ENCODE measurements at regions not wholly inside any gene's neighbourhood (a gene's known extent, or its start where the extent isn't known, plus 50 kb on each side); places are given as distances from the start of the nearest gene placed in this dataset.

DNA sequence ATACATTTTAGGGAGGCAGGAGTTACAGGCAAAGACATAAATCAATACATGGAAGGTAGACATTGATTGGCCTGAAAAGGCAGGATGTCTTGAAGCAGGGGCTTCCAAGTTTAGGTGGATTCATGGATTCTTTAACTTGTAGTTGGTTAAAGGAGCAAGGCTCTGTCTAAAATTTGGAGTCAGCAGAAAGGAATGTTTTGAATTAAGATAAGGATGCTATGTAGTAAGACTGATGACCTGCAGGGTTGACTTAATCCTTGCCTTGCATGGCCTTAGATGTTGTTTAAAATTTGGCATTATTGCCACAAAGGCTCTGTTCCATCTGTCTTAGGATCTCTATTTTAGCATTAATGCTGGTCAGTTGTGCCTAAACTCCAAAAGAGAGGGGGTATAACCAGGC is 171.3 kb downstream of the C5orf15 start:
- no peak overlapping the region for H4K91ac ChIP-seq (ENCODE audit: low read length)
- H3K18ac ChIP-seq (ENCODE audit: low read depth in 1 of 2, low read length in 2 of 2), result no peak overlapping the region
- peak overlapping the region; percentile 24 for H2BK5ac ChIP-seq (ENCODE audit: low read depth, low read length, poor library complexity, severe bottlenecking)
- no peak overlapping the region for H4K8ac ChIP-seq (ENCODE audit: low read length)
- H3K4ac ChIP-seq (ENCODE audit: low read depth in 1 of 2, low read length in 2 of 2), result no peak overlapping the region
- no peaks in the 10 kb centered on the region for H3K79me1 ChIP-seq (replicated peaks; ENCODE audit: low read length, poor library complexity, severe bottlenecking)
- H3K9me3 ChIP-seq (ENCODE audit: control insufficient read depth, low read length), result no peaks in the 10 kb centered on the region
- no peak overlapping the region for H2BK120ac ChIP-seq (ENCODE audit: low read depth, low read length)
- H3K4me2 ChIP-seq (ENCODE audit: low read length, poor library complexity, severe bottlenecking), result no peak overlapping the region
- H3K23ac ChIP-seq (ENCODE audit: low read length in 2 of 2), result no peak overlapping the region
- no peak overlapping the region for H2AK5ac ChIP-seq (ENCODE audit: low read length, severe bottlenecking)
- H3K14ac ChIP-seq (ENCODE audit: low read length in 2 of 2), result no peak overlapping the region
- no peak overlapping the region for H3K9ac ChIP-seq (ENCODE audit: low read length)
- H3K4me1 ChIP-seq (ENCODE audit: control insufficient read depth, insufficient read depth, low read depth, low read length), result no peaks in the 10 kb centered on the region
- H3K36me3 ChIP-seq (ENCODE audit: control insufficient read depth in 1 of 2, insufficient read depth in 2 of 2, low read depth in 1 of 2, low read length in 2 of 2), result no peaks in the 10 kb centered on the region
- H3K27ac ChIP-seq (ENCODE audit: low read length, poor library complexity, severe bottlenecking), result no peak overlapping the region
- no peak overlapping the region for H2AFZ ChIP-seq (ENCODE audit: low read depth, low read length)
- no peak for DNase-seq
- no peak overlapping the region for H2BK12ac ChIP-seq (ENCODE audit: low read length in 2 of 2)
- H3K27me3 ChIP-seq (ENCODE audit: control insufficient read depth in 1 of 2, insufficient read depth in 1 of 2, low read length in 2 of 2), result peaks cover 47 to 72% of the 10 kb centered on the region in 2 experiments
- no peak overlapping the region for H3K4me3 ChIP-seq (ENCODE audit: insufficient read depth in 1 of 2, low read depth in 1 of 2, low read length in 2 of 2)
- no peak overlapping the region for H2BK15ac ChIP-seq (ENCODE audit: low read depth, poor library complexity, severe bottlenecking)

GRCh38 chr5:133796186-133796585 is 172.2 kb downstream of the C5orf15 start:
- Histone ChIP-seq H3K9me3 (ENCODE audit: control insufficient read depth, low read length) (no peaks in the 10 kb centered on the region), H4K8ac (ENCODE audit: low read length) (no peak overlapping the region), H2BK12ac (ENCODE audit: low read length in 2 of 2) (no peak overlapping the region), H3K14ac (ENCODE audit: low read length in 2 of 2) (no peak overlapping the region), H3K4ac (ENCODE audit: low read depth in 1 of 2, low read length in 2 of 2) (no peak overlapping the region), H2BK120ac (ENCODE audit: low read depth, low read length) (no peak overlapping the region), H3K4me1 (ENCODE audit: control insufficient read depth, insufficient read depth, low read depth, low read length) (no peaks in the 10 kb centered on the region), H3K9ac (ENCODE audit: low read length) (no peak overlapping the region), H2AFZ (ENCODE audit: low read depth, low read length) (no peak overlapping the region), H4K91ac (ENCODE audit: low read length) (no peak overlapping the region), H2AK5ac (ENCODE audit: low read length, severe bottlenecking) (no peak overlapping the region), H3K79me1 (replicated peaks; ENCODE audit: low read length, poor library complexity, severe bottlenecking) (no peaks in the 10 kb centered on the region), H3K4me2 (ENCODE audit: low read length, poor library complexity, severe bottlenecking) (no peak overlapping the region), H2BK15ac (ENCODE audit: low read depth, poor library complexity, severe bottlenecking) (no peak overlapping the region), H3K18ac (ENCODE audit: low read depth in 1 of 2, low read length in 2 of 2) (no peak overlapping the region), H3K4me3 (ENCODE audit: insufficient read depth in 1 of 2, low read depth in 1 of 2, low read length in 2 of 2) (no peak overlapping the region), H3K23ac (ENCODE audit: low read length in 2 of 2) (no peak overlapping the region), H2BK5ac (ENCODE audit: low read depth, low read length, poor library complexity, severe bottlenecking) (no peak overlapping the region), H3K36me3 (ENCODE audit: control insufficient read depth in 1 of 2, insufficient read depth in 2 of 2, low read depth in 1 of 2, low read length in 2 of 2) (no peaks in the 10 kb centered on the region), H3K27me3 (ENCODE audit: control insufficient read depth in 1 of 2, insufficient read depth in 1 of 2, low read length in 2 of 2) (peaks cover 51 to 72% of the 10 kb centered on the region in 2 experiments), H3K27ac (ENCODE audit: low read length, poor library complexity, severe bottlenecking) (no peak overlapping the region)
- no peak for DNase-seq
- 78% methylated on average over 4 of the region's 5 CpGs for WGBS

GRCh38 chr5:133794771-133795415 is 173.5 kb downstream of the C5orf15 start:
- Histone ChIP-seq H3K18ac (ENCODE audit: low read depth in 1 of 2, low read length in 2 of 2) (no peak overlapping the region), H2AK5ac (ENCODE audit: low read length, severe bottlenecking) (no peak overlapping the region), H3K4ac (ENCODE audit: low read depth in 1 of 2, low read length in 2 of 2) (no peak overlapping the region), H3K36me3 (ENCODE audit: control insufficient read depth in 1 of 2, insufficient read depth in 2 of 2, low read depth in 1 of 2, low read length in 2 of 2) (no peaks in the 10 kb centered on the region), H3K4me2 (ENCODE audit: low read length, poor library complexity, severe bottlenecking) (no peak overlapping the region), H3K4me3 (ENCODE audit: insufficient read depth in 1 of 2, low read depth in 1 of 2, low read length in 2 of 2) (no peak overlapping the region), H4K91ac (ENCODE audit: low read length) (no peak overlapping the region), H3K27me3 (ENCODE audit: control insufficient read depth in 1 of 2, insufficient read depth in 1 of 2, low read length in 2 of 2) (peaks cover 51 to 78% of the 10 kb centered on the region in 2 experiments), H2AFZ (ENCODE audit: low read depth, low read length) (no peak overlapping the region), H3K4me1 (ENCODE audit: control insufficient read depth, insufficient read depth, low read depth, low read length) (no peaks in the 10 kb centered on the region), H2BK15ac (ENCODE audit: low read depth, poor library complexity, severe bottlenecking) (no peak overlapping the region), H3K27ac (ENCODE audit: low read length, poor library complexity, severe bottlenecking) (no peak overlapping the region), H3K14ac (ENCODE audit: low read length in 2 of 2) (no peak overlapping the region), H2BK12ac (ENCODE audit: low read length in 2 of 2) (no peak overlapping the region), H3K79me1 (replicated peaks; ENCODE audit: low read length, poor library complexity, severe bottlenecking) (no peaks in the 10 kb centered on the region), H2BK120ac (ENCODE audit: low read depth, low read length) (no peak overlapping the region), H3K9me3 (ENCODE audit: control insufficient read depth, low read length) (no peaks in the 10 kb centered on the region), H3K9ac (ENCODE audit: low read length) (no peak overlapping the region), H3K23ac (ENCODE audit: low read length in 2 of 2) (no peak overlapping the region), H2BK5ac (ENCODE audit: low read depth, low read length, poor library complexity, severe bottlenecking) (no peak overlapping the region), H4K8ac (ENCODE audit: low read length) (no peak overlapping the region)
- DNase-seq, result no peak
- 66% methylated on average over 8 of the region's 8 CpGs for WGBS

- Histone ChIP-seq H2AFZ (ENCODE audit: low read depth, low read length) (no peak overlapping the region), H4K91ac (ENCODE audit: low read length) (no peak overlapping the region), H3K4me3 (ENCODE audit: insufficient read depth in 1 of 2, low read depth in 1 of 2, low read length in 2 of 2) (no peak overlapping the region), H3K18ac (ENCODE audit: low read depth in 1 of 2, low read length in 2 of 2) (no peak overlapping the region), H3K27me3 (ENCODE audit: control insufficient read depth in 1 of 2, insufficient read depth in 1 of 2, low read length in 2 of 2) (peaks cover 47 to 73% of the 10 kb centered on the region in 2 experiments), H3K23ac (ENCODE audit: low read length in 2 of 2) (no peak overlapping the region), H2BK15ac (ENCODE audit: low read depth, poor library complexity, severe bottlenecking) (no peak overlapping the region), H4K8ac (ENCODE audit: low read length) (no peak overlapping the region), H2BK5ac (ENCODE audit: low read depth, low read length, poor library complexity, severe bottlenecking) (no peak overlapping the region), H3K14ac (ENCODE audit: low read length in 2 of 2) (peak overlapping the region in 1 of 2 experiments; percentile 51), H3K9ac (ENCODE audit: low read length) (no peak overlapping the region), H2AK5ac (ENCODE audit: low read length, severe bottlenecking) (no peak overlapping the region), H3K4me2 (ENCODE audit: low read length, poor library complexity, severe bottlenecking) (no peak overlapping the region), H3K4me1 (ENCODE audit: control insufficient read depth, insufficient read depth, low read depth, low read length) (no peaks in the 10 kb centered on the region), H2BK12ac (ENCODE audit: low read length in 2 of 2) (no peak overlapping the region), H3K79me1 (replicated peaks; ENCODE audit: low read length, poor library complexity, severe bottlenecking) (no peaks in the 10 kb centered on the region), H3K9me3 (ENCODE audit: control insufficient read depth, low read length) (no peaks in the 10 kb centered on the region), H3K36me3 (ENCODE audit: control insufficient read depth in 1 of 2, insufficient read depth in 2 of 2, low read depth in 1 of 2, low read length in 2 of 2) (no peaks in the 10 kb centered on the region), H3K27ac (ENCODE audit: low read length, poor library complexity, severe bottlenecking) (no peak overlapping the region), H2BK120ac (ENCODE audit: low read depth, low read length) (no peak overlapping the region), H3K4ac (ENCODE audit: low read depth in 1 of 2, low read length in 2 of 2) (no peak overlapping the region)
- WGBS, result 87% methylated on average over 6 of the region's 8 CpGs
- no peak for DNase-seq
Measured at GRCh38 chr5:133793756-133794465, 174.5 kb downstream of the C5orf15 start.
